ENCODE measurements at regions not wholly inside any gene's neighbourhood (a gene's known extent, or its start where the extent isn't known, plus 50 kb on each side); places are given as distances from the start of the nearest gene placed in this dataset.

GRCh38 chr11:116093065-116093464, 588.9 kb upstream of the CADM1 start:
- H3K4me1 ChIP-seq = no peaks in the 10 kb centered on the region
- DNase-seq (ENCODE audit: low spot score in 2 of 2) = no peak
- no peak for TF ChIP-seq CTCF (IDR thresholded peaks at IDR 0.05)
- TF ChIP-seq POLR2A (IDR thresholded peaks at IDR 0.05) = no peak
- TF ChIP-seq EP300 (IDR thresholded peaks at IDR 0.05) = no peak
- H3K27ac ChIP-seq = no peak overlapping the region
- H3K27me3 ChIP-seq = peaks cover 0 to 4% of the 10 kb centered on the region in 2 donors
- H3K4me3 ChIP-seq = no peak overlapping the region
- H3K9me3 ChIP-seq = no peaks in the 10 kb centered on the region
- no peaks in the 10 kb centered on the region for H3K36me3 ChIP-seq
- 80 to 81% methylated on average over 7 of the region's 7 CpGs for WGBS, 2 donors

DNA sequence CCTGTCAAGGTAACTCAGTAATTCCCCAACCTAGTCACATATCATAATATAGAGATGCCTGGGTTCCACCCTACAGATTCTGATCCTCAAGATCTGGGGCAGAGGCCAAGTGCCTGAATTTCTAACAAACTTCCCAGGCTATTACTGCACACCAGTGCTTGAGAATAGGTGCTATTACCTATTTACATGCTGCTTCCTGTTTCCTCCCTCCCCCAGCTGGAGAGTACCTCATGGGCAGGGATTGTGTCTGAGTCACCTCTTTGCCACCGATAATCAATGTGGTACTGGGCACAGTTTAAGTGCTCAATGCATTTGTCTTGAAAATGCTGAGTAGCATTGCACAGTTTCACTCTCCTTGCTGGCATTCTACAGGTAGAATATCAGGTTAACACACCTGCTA, 582.2 kb upstream of the CADM1 start:
- Histone ChIP-seq H3K27ac (no peak overlapping the region), H3K9me3 (no peaks in the 10 kb centered on the region), H3K4me3 (no peak overlapping the region), H3K27me3 (no peaks in the 10 kb centered on the region), H3K36me3 (no peaks in the 10 kb centered on the region), H3K4me1 (no peaks in the 10 kb centered on the region)
- no peak for DNase-seq (ENCODE audit: low spot score in 2 of 2)
- no peak for TF ChIP-seq CTCF (IDR thresholded peaks at IDR 0.05)
- no peak for TF ChIP-seq POLR2A (IDR thresholded peaks at IDR 0.05)
- TF ChIP-seq EP300 (IDR thresholded peaks at IDR 0.05) = no peak
- 71 to 100% methylated on average over 1 of the region's 1 CpG for WGBS, 2 donors

DNA sequence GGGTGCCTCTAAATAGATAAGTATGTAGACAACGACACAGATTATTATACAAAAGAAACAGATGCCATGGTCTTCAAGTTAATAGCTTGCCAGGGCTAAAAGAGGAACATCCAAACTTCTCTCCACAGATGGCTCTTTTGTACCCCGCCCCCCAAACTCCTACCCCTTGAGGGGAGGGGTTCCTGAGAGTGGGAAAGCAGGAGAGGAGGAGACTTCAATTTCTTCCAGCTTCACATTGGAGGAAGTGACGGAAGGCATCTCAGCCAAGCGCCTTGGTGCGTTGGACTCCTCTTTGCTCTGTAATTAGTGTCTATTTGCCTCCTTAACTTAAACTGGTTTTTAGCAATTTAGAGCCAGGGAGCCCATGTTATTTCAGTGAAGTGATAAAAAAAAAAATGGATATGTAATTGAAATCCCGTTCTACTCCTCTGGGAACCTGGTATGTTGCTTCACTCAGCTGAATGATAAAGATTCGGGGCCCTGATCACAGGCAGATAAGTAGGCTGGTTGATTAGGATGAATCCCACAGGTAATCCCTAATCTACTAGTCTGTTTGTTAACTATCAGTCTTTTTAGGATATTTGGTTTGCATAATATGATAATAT, 580.9 kb upstream of the CADM1 start:
- no peaks in the 10 kb centered on the region for H3K4me1 ChIP-seq
- WGBS, 2 donors = 81 to 86% methylated on average over 7 of the region's 7 CpGs

GRCh38 chr11:116084511-116084910, 580.3 kb upstream of the CADM1 start:
- H3K9me3 ChIP-seq = no peaks in the 10 kb centered on the region
- no peaks in the 10 kb centered on the region for H3K27me3 ChIP-seq
- TF ChIP-seq EP300 (IDR thresholded peaks at IDR 0.05) = no peak
- no peak for TF ChIP-seq POLR2A (IDR thresholded peaks at IDR 0.05)
- 83 to 88% methylated on average over 6 of the region's 6 CpGs for WGBS, 2 donors
- H3K27ac ChIP-seq = no peak overlapping the region
- DNase-seq (ENCODE audit: low spot score in 2 of 2) = no peak
- no peaks in the 10 kb centered on the region for H3K4me1 ChIP-seq
- H3K4me3 ChIP-seq = no peak overlapping the region
- H3K36me3 ChIP-seq = no peaks in the 10 kb centered on the region

More for the DNA sequence above, 580.9 kb upstream of the CADM1 start:
- no peaks in the 10 kb centered on the region for H3K36me3 ChIP-seq
- H3K27ac ChIP-seq = no peak overlapping the region
- no peak for DNase-seq (ENCODE audit: low spot score in 2 of 2)
- no peak overlapping the region for H3K4me3 ChIP-seq
- H3K9me3 ChIP-seq = no peaks in the 10 kb centered on the region
- no peaks in the 10 kb centered on the region for H3K27me3 ChIP-seq
- TF ChIP-seq CTCF (IDR thresholded peaks at IDR 0.05) (no peak), EP300 (IDR thresholded peaks at IDR 0.05) (no peak), POLR2A (IDR thresholded peaks at IDR 0.05) (no peak)

DNA sequence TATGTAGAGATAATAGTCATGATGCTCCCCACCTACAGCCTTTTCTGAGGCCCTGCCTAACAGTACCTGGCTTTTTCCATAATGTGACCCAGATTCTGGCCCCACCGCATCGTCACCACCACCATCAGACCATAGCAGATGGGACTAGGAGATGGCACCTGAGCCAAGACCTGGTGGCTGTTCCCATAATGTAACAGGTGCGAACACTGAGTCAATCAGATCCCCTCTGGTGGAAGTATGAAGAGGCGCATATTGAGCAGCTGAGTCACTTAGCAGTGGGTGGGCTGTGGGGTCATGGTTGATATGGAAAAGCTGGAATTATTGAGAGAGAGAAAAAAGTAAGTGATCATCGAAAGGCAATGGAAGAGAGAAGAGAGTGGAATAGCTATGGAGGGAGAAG, 578.0 kb upstream of the CADM1 start:
- DNase-seq (ENCODE audit: low spot score in 2 of 2) = no peak
- TF ChIP-seq EP300 (IDR thresholded peaks at IDR 0.05) = no peak
- TF ChIP-seq CTCF (IDR thresholded peaks at IDR 0.05) = no peak
- TF ChIP-seq POLR2A (IDR thresholded peaks at IDR 0.05) = no peak
- Histone ChIP-seq H3K27ac (no peak overlapping the region), H3K4me1 (no peaks in the 10 kb centered on the region), H3K27me3 (no peaks in the 10 kb centered on the region), H3K4me3 (no peak overlapping the region), H3K36me3 (no peaks in the 10 kb centered on the region), H3K9me3 (no peaks in the 10 kb centered on the region)
- 92 to 95% methylated on average over 5 of the region's 5 CpGs for WGBS, 2 donors

- TF ChIP-seq CTCF (IDR thresholded peaks at IDR 0.05) (no peak), POLR2A (IDR thresholded peaks at IDR 0.05) (no peak), EP300 (IDR thresholded peaks at IDR 0.05) (no peak)
- H3K27me3 ChIP-seq = no peaks in the 10 kb centered on the region
- no peak for DNase-seq (ENCODE audit: low spot score in 2 of 2)
- no peaks in the 10 kb centered on the region for H3K36me3 ChIP-seq
- no peak overlapping the region for H3K4me3 ChIP-seq
- no peaks in the 10 kb centered on the region for H3K9me3 ChIP-seq
- no peak overlapping the region for H3K27ac ChIP-seq
- peaks cover 0 to 2% (median 0%) of the 10 kb centered on the region in 4 donors for H3K4me1 ChIP-seq
- 95 to 98% methylated on average over 2 of the region's 2 CpGs for WGBS, 2 donors
Observed at GRCh38 chr11:116079580-116079979, 575.4 kb upstream of the CADM1 start.
